Caco-2 (cell line): ENCODE measurements at regions not wholly inside any gene's neighbourhood (a gene's known extent, or its start where the extent isn't known, plus 50 kb on each side); places are given as distances from the start of the nearest gene placed in this dataset.

ENCODE experiments used
- BruUV-seq: library from RNA; stranded (reverse); fragments of 400-500 nt; replicated peaks from 2 replicates; lab custom pipeline; 2021; lab: Mats Ljungman, UMichigan
- CTCF ChIA-PET: fragments of 300-600 bp; sonication (Branson Sonifier 250); formaldehyde crosslinking; loops from one replicate; lab custom pipeline; 2022; ENCODE audit warnings: antibody characterized with exemption; lab: Charles Lee
- POLR2A ChIA-PET: fragments of 300-600 bp; sonication (Branson Sonifier 250); formaldehyde crosslinking; loops from one replicate; lab custom pipeline; 2022; ENCODE audit warnings: antibody characterized with exemption; lab: Charles Lee
- DNase-seq, 2 experiments: peaks; one replicate each; pipeline versions ENCODE4 v3.0.0 to v3.0.0-alpha.2; 2020 to 2022
- H3K27me3 ChIP-seq: replicated peaks from 2 replicates; pipeline ENCODE4 v1.6.0; 2011; ENCODE audit warnings: low read length; ENCODE audit not compliant: control insufficient read depth, insufficient read depth
- H3K36me3 ChIP-seq: 2 replicates; pipeline ENCODE4 v1.5.1; 2011; ENCODE audit warnings: low read length; ENCODE audit not compliant: control insufficient read depth, insufficient read depth
- H3K4me1 ChIP-seq: fragments of 250-450 bp; sonication (Bioruptor Pico); 2 replicates; pipeline ENCODE4 v1.5.1; 2020; ENCODE audit warnings: mild to moderate bottlenecking
- H3K4me3 ChIP-seq: 2 replicates; pipeline ENCODE4 v1.5.1; 2011; ENCODE audit warnings: low read depth, mild to moderate bottlenecking, control low read depth, low read length
- H3K9me3 ChIP-seq: fragments of 250-450 bp; sonication (Bioruptor Pico); 2 replicates; pipeline ENCODE4 v1.5.1; 2020; ENCODE audit warnings: mild to moderate bottlenecking, moderate library complexity
- H3K27ac Mint-ChIP-seq: one replicate; pipeline ENCODE4 v1.8.0; 2022; ENCODE audit warnings: mixed read lengths; ENCODE audit not compliant: unreplicated experiment
- H3K27me3 Mint-ChIP-seq: one replicate; pipeline ENCODE4 v1.8.0; 2022; ENCODE audit warnings: mixed read lengths; ENCODE audit not compliant: insufficient read depth, unreplicated experiment
- H3K36me3 Mint-ChIP-seq: one replicate; pipeline ENCODE4 v1.8.0; 2022; ENCODE audit warnings: mild to moderate bottlenecking, mixed read lengths; ENCODE audit not compliant: insufficient read depth, unreplicated experiment
- H3K4me1 Mint-ChIP-seq: one replicate; pipeline ENCODE4 v1.8.0; 2022; ENCODE audit warnings: low read depth, mixed read lengths; ENCODE audit not compliant: unreplicated experiment
- H3K4me3 Mint-ChIP-seq: one replicate; pipeline ENCODE4 v1.8.0; 2022; ENCODE audit warnings: mild to moderate bottlenecking, moderate library complexity, mixed read lengths; ENCODE audit not compliant: unreplicated experiment
- H3K9me3 Mint-ChIP-seq: one replicate; pipeline ENCODE4 v1.8.0; 2022; ENCODE audit warnings: mixed read lengths; ENCODE audit not compliant: unreplicated experiment
- CTCF ChIP-seq, 2 experiments: fragments of 200-600 bp in 1 of 2; IDR thresholded peaks; 1 replicate in 1 of 2; 2 replicates in 1 of 2; pipeline versions ENCODE4 v1.5.1 to v1.8.0; 2011 to 2022; ENCODE audit warnings: antibody characterized with exemption in 1 of 2, control low read depth in 1 of 2, inconsistent platforms in 1 of 2, low read depth in 1 of 2, low read length in 1 of 2, mild to moderate bottlenecking in 1 of 2, moderate library complexity in 1 of 2; ENCODE audit not compliant: insufficient read depth in 1 of 2, severe bottlenecking in 1 of 2, unreplicated experiment in 1 of 2
- intact Hi-C: fragments of 100-400 bp; cut with micrococcal nuclease; formaldehyde crosslinking; loops from one replicate; pipeline ENCODE4 v1.10.0; 2022; ENCODE audit not compliant: unreplicated experiment

DNA sequence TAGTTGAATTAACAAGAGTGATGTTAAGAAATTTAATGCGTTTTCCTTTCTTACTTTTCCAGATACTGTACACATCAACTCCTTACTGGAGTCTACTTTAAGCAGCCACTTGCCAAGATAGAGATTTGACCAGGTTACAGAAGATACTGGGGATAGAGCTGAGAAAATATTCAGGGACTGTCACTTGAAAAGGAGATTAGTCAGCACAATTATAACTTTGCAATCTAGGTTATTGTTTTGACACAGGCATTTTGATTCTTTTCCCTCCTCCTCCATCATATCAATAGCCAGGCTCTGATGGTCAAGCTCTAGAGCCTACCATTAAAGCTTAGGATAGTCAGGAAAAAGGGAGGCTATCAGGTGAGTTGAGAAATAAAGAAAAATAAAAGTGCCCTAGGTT lies 345.9 kb upstream of the ITGA1 start:
- TF ChIP-seq CTCF (IDR thresholded peaks at IDR 0.05; ENCODE audit: insufficient read depth in 1 of 2, low read depth in 1 of 2, low read length in 1 of 2, severe bottlenecking in 1 of 2, unreplicated experiment in 1 of 2) = no peak
- H3K27me3 ChIP-seq = no peaks in the 10 kb centered on the region
- H3K27me3 Mint-ChIP-seq = no peaks in the 10 kb centered on the region
- H3K9me3 Mint-ChIP-seq = no peaks in the 10 kb centered on the region
- CTCF ChIA-PET = no interaction called here
- no peaks in the 10 kb centered on the region for H3K36me3 Mint-ChIP-seq
- no peaks in the 10 kb centered on the region for H3K4me1 ChIP-seq
- H3K4me3 Mint-ChIP-seq = no peak overlapping the region
- H3K4me1 Mint-ChIP-seq = no peaks in the 10 kb centered on the region
- H3K4me3 ChIP-seq = no peak overlapping the region
- POLR2A ChIA-PET = no interaction called here
- H3K27ac Mint-ChIP-seq = no peak overlapping the region
- BruUV-seq = no TSS peak
- H3K36me3 ChIP-seq = no peaks in the 10 kb centered on the region
- no peaks in the 10 kb centered on the region for H3K9me3 ChIP-seq
- no peak for DNase-seq
- intact Hi-C loops = no loop called here

DNA sequence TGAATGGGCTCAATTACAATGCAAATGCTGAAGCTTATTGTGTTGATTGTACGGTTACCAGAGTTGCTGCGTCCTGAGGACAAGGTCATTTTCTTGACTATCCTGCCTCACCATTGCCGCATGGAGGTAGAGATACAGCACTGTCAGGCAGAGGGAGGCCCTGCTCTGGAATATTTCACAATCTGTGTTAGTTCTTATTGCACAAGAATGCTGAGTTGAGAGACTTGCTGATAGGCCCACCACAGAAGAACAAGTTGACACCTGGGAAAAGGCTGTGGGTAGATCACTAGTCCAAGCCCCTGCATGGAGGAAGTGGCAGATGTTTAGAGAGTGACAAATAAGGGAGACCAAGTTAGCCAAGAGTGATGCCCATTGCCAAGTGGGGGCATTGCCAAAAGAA lies 344.5 kb upstream of the ITGA1 start:
- Mint-ChIP-seq H3K4me3 (no peak overlapping the region), H3K27me3 (no peaks in the 10 kb centered on the region), H3K9me3 (no peaks in the 10 kb centered on the region), H3K4me1 (no peaks in the 10 kb centered on the region), H3K27ac (no peak overlapping the region), H3K36me3 (no peaks in the 10 kb centered on the region)
- Histone ChIP-seq H3K27me3 (no peaks in the 10 kb centered on the region), H3K4me3 (no peak overlapping the region), H3K4me1 (no peaks in the 10 kb centered on the region), H3K9me3 (no peaks in the 10 kb centered on the region), H3K36me3 (no peaks in the 10 kb centered on the region)
- ChIA-PET POLR2A (no interaction called here), CTCF (no interaction called here)
- no peak for TF ChIP-seq CTCF (IDR thresholded peaks at IDR 0.05; ENCODE audit: insufficient read depth in 1 of 2, low read depth in 1 of 2, low read length in 1 of 2, severe bottlenecking in 1 of 2, unreplicated experiment in 1 of 2)
- no peak for DNase-seq
- intact Hi-C loops = no loop called here
- BruUV-seq = no TSS peak

- no peaks in the 10 kb centered on the region for H3K4me1 Mint-ChIP-seq
- DNase-seq = no peak
- H3K27ac Mint-ChIP-seq = no peak overlapping the region
- no peak for TF ChIP-seq CTCF (IDR thresholded peaks at IDR 0.05; ENCODE audit: insufficient read depth in 1 of 2, low read depth in 1 of 2, low read length in 1 of 2, severe bottlenecking in 1 of 2, unreplicated experiment in 1 of 2)
- BruUV-seq = no TSS peak
- intact Hi-C loops = no loop called here
- H3K27me3 Mint-ChIP-seq = no peaks in the 10 kb centered on the region
- no peaks in the 10 kb centered on the region for H3K36me3 Mint-ChIP-seq
- Histone ChIP-seq H3K36me3 (no peaks in the 10 kb centered on the region), H3K4me1 (no peaks in the 10 kb centered on the region), H3K4me3 (no peak overlapping the region), H3K9me3 (no peaks in the 10 kb centered on the region), H3K27me3 (no peaks in the 10 kb centered on the region)
- H3K4me3 Mint-ChIP-seq = no peak overlapping the region
- ChIA-PET CTCF (no interaction called here), POLR2A (no interaction called here)
- no peaks in the 10 kb centered on the region for H3K9me3 Mint-ChIP-seq
Observed at GRCh38 chr5:52448111-52448510, 339.6 kb upstream of the ITGA1 start.
